ENCODE measurements at regions not wholly inside any gene's neighbourhood (a gene's known extent, or its start where the extent isn't known, plus 50 kb on each side); places are given as distances from the start of the nearest gene placed in this dataset.

GRCh38 chr17:79478841-79479240, 132.0 kb downstream of the RBFOX3 start:
- no peak for DNase-seq (ENCODE audit: low read depth in 3 of 3, low spot score in 1 of 3)

- no peak for DNase-seq (ENCODE audit: low read depth in 3 of 3, low spot score in 1 of 3)
Observed at GRCh38 chr17:79478051-79478461, 132.8 kb downstream of the RBFOX3 start.

GRCh38 chr17:79476074-79476652, 134.7 kb downstream of the RBFOX3 start:
- no peak for DNase-seq (ENCODE audit: low read depth in 3 of 3, low spot score in 1 of 3)

- DNase-seq (ENCODE audit: low read depth in 3 of 3, low spot score in 1 of 3), result no peak
Observed at GRCh38 chr17:79473876-79474440, 136.9 kb downstream of the RBFOX3 start.

DNA sequence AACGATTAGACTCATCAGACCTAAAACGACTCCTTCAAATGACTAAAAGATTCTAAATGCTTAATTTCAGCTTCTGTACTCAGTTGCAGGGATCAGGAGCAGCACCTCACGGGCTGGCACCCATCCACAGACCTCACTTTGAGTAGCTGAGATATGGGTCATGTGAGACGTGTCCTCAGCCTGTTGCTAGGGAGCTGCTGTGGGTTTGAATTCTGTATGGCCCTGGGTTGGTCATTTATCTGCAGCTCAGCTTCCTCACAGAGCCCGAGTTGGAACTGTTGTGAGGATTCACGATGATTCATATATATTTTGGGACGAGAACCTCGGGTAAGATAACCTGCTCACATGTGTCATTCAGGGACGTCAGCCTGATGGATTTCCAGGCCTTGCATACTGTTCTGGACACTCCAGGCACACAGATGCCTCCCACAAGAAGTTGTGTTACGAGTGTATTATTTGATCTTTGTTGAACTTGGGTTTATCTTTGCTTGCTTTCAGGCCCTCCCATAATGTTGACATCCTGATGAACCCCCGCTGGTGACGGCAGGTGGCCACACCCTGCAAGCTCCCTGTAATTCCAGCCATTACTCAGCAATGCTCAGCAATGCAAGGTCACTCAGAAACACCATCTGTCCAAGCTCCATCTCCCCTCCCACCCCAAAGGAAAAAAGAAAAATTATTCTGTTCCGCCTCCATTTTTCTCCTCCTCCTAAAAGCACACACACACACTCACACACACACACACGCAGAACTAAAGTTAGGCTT, 137.6 kb downstream of the RBFOX3 start:
- no peak for DNase-seq (ENCODE audit: low read depth in 3 of 3, low spot score in 1 of 3)

DNA sequence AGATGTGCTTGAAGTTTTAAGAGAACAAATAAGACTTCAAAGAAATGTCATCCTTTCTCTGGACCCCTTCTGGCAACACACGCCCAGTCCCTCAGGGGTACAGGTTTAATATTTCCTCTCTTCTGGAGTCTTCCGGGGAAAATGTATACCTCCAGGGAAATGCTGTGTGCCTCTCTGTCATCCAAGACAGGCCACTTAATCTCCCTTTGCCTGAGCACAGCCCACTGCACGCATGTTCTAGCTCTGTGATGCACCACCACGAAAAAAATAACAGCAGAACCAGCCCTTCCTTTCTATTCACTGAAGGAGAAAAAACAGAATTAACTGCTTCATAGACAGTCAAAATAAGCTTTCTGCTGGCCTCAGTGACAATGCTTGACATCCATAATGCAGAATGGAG, 140.1 kb downstream of the RBFOX3 start:
- no peak for DNase-seq (ENCODE audit: low read depth in 3 of 3, low spot score in 1 of 3)

DNA sequence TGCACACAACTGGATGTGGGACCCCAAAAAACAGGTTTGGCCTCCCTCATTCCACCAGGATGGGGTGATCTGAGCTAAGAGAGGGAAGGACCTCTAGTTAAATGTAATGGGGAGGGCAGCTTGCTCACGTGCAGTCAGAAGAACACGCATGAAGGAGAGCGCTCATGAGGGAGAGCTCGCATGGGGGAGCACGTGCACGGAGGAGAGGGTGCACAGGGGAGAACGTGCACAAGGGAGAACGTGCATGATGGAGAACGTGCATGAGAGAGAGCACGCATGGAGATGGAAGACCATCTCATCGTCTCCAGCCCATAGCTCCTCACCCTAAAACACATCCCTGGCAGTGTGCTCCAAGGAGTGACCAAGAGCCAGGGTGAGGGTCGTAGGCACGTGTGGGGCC, 141.2 kb downstream of the RBFOX3 start:
- DNase-seq (ENCODE audit: low read depth in 3 of 3, low spot score in 1 of 3), result no peak

- no peak for DNase-seq (ENCODE audit: low read depth in 3 of 3, low spot score in 1 of 3)
Observed at GRCh38 chr17:79468183-79468944, 142.5 kb downstream of the RBFOX3 start.

DNA sequence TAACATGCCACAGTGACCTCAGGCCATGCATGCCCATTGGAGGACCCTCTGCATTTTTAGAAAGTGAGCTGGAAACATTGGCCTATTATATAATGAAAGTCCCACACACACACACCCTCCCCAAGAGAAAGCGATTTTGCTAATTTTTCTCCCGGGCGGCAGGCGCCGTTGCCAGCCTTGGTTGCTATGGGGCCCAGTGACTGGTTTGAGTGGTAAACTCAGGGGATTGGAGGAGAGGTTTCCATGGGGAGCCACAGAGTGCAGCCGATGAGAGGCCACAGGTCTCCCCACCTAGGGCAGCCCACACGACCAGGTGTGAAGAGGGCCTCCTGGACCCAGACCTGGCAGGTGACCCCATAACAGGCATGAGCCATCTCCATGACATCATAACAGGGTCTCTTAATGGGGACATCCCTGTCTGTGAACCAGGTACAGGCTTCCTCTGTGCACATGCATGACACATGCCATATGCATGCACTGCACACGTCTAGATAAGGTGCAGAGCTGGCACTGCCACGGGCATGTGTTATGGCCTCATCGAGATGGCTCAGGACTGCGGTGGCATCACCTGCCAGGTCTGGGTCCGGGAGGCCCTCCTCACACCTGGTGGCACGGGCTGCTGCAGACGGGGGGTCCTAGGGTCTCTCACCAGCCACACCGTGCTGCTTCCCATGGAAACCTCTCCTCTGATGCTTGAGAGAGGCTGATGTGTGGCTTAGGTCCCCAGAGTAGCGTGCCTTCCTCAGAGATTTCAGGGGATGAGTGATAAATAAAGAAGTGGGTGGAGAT, 144.1 kb downstream of the RBFOX3 start:
- no peak for DNase-seq (ENCODE audit: low read depth in 3 of 3, low spot score in 1 of 3)

- DNase-seq (ENCODE audit: low read depth in 3 of 3, low spot score in 1 of 3), result no peak
Observed at GRCh38 chr17:79465681-79466025, 145.2 kb downstream of the RBFOX3 start.

- no peak for DNase-seq (ENCODE audit: low read depth in 3 of 3, low spot score in 1 of 3)
Observed at GRCh38 chr17:79465011-79465680, 145.7 kb downstream of the RBFOX3 start.

DNA sequence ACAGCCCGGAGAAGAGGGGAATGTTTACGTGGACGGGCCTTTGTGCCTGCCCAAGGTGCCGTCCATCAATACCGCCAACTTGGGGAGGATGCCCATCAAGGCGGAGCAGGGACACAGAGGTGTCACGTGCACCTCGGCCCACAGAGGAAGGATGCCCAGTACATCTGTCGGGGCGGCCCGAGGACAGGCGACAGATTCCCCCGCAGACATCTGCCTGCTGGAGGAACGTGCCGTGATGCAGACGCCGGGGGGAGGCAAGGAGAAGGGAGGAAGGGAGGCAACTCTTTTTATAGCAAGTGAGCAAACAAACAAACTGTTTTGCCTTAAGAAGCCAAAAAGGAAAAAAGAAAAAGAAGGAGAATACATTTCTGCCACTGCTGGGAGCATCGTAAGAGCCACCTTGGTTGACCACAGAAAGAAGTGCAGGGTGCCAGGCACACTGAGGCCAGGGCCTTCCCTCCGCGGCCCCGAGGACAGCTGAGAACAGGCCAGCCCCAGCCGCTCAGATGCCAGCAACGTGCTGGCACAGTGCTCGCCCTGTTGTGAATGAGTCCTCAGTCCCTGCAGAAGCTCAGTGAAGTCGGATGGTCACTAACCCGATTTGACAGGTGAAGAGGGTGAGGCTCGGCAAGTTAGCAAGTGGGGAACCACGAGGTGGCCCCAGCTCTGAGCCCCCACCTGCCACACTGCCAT, 146.4 kb downstream of the RBFOX3 start:
- DNase-seq (ENCODE audit: low read depth in 3 of 3, low spot score in 1 of 3), result no peak

- no peak for DNase-seq (ENCODE audit: low read depth in 3 of 3, low spot score in 1 of 3)
Observed at GRCh38 chr17:79463421-79464317, 147.2 kb downstream of the RBFOX3 start.

DNA sequence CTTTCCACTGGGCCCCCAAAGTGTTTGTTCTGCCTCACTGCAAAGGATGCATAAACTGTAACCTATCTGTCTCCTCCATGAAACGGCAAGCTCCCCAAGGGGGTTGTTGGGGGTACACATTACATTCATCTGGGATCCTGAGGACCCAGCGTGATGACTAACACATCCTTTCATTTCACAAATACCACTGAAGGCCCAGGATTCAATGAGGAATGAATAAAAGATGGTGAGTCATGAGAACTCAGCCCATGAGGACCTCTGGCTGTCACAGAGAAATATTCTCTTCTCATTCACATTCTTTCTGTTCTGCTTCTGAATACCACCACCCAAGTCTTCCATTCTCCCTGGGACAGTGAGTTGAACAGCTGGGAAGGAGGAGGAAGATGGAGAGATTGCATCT, 149.8 kb downstream of the RBFOX3 start:
- DNase-seq (ENCODE audit: low read depth in 3 of 3, low spot score in 1 of 3), result no peak

DNA sequence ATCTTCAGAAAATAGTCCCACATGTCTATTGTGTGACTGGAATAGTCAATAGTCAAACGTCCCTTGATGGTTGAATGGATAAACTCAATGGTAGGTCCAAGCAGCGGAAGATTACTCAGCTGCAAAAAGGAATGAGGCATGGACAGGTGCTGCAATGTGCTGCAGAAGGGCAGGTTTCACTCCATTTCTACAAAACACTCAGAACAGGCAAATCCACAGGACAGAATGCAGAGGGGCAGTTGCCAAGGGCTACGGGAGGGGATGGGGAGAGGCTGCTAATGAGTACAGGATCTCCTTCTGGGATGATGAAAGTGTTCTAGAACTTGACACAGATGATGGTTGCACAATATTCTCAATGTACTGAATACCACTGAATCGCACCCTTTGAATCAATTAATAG, 151.0 kb downstream of the RBFOX3 start:
- no peak for DNase-seq (ENCODE audit: low read depth in 3 of 3, low spot score in 1 of 3)

DNA sequence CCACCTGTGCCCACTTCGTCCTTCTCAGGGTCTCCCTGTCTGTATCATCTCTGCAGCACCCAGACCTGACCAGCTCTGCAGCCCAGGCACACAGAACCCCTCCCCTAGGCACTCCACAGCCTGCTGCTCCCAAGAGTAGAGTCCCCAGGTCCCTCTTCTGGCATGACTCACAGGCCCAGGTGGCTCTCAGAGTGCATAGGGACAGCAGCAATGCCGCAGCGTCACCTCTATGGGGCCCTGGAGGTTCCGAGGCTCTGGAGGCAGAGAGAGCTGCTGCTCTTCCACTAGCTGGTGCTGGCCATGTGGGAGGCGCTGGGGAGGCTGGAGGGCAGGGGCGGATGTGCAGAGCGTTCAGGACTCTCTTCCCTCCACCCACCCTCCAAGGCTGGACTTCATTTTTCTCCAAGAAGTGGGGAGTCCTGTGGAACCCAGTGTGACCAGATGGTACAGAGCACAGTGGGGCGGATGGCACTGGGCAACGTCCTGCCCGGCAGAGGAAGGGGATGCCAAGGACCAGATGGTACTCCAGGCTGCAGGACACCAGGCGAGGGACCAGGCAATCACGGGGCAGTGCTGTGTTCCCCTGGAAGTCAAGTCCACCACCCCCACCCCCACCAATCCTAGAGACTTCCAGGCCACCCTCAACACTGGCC, 151.7 kb downstream of the RBFOX3 start:
- DNase-seq (ENCODE audit: low read depth in 3 of 3, low spot score in 1 of 3), result no peak

- DNase-seq (ENCODE audit: low read depth in 3 of 3, low spot score in 1 of 3), result no peak
Observed at GRCh38 chr17:79458356-79458755, 152.5 kb downstream of the RBFOX3 start.

GRCh38 chr17:79457889-79458288, 153.0 kb downstream of the RBFOX3 start:
- DNase-seq (ENCODE audit: low read depth in 3 of 3, low spot score in 1 of 3), result no peak

DNA sequence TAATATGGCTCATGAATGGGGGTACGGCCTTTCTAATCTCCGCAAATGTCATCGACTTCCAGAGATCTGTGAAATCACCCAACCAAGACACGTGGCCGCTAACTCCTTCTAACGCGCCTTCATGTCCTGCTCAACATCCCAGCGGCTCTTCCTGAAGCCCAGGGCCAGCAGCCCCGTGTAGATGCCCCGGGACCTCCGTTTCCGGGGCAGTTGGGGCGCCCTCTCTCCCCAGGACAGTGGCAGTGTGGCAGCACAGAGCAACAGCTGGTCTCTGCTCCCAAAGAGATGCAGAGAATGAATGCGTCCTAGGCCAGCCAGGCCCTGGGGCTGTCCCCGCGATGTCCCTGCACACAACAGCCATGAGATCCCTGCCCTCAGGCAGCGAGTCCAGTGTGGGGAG, 153.5 kb downstream of the RBFOX3 start:
- no peak for DNase-seq (ENCODE audit: low read depth in 3 of 3, low spot score in 1 of 3)
